Trophoblast cell (in vitro differentiated cells and primary cell): ENCODE measurements at regions not wholly inside any gene's neighbourhood (a gene's known extent, or its start where the extent isn't known, plus 50 kb on each side); places are given as distances from the start of the nearest gene placed in this dataset.
"Not testable (repeated sequence)": the region's sequence is repeated elsewhere in the genome, so short reads cannot be mapped to it uniquely, and the experiment has no call there.

ENCODE experiments used
- DNase-seq, 2 donors: peaks; one replicate each; pipeline ENCODE4 v3.0.0-alpha.2; 2016
- H2AFZ ChIP-seq: 2 replicates; pipeline ENCODE4 v1.6.1; 2013; ENCODE audit warnings: low read length, moderate library complexity, mild to moderate bottlenecking; ENCODE audit not compliant: insufficient read depth, poor library complexity
- H2AK5ac ChIP-seq: 2 replicates; pipeline ENCODE4 v1.6.1; 2013; ENCODE audit warnings: mild to moderate bottlenecking, low read length
- H2BK120ac ChIP-seq: 2 replicates; pipeline ENCODE4 v1.6.1; 2013; ENCODE audit warnings: low read length, mild to moderate bottlenecking, moderate library complexity; ENCODE audit not compliant: insufficient read depth, poor library complexity
- H2BK12ac ChIP-seq: 2 replicates; pipeline ENCODE4 v1.6.1; 2013; ENCODE audit warnings: mild to moderate bottlenecking, low read length, moderate library complexity
- H2BK5ac ChIP-seq: 2 replicates; pipeline ENCODE4 v1.6.1; 2013; ENCODE audit warnings: low read length, low read depth, moderate library complexity, mild to moderate bottlenecking; ENCODE audit not compliant: poor library complexity
- H3K14ac ChIP-seq: 2 replicates; pipeline ENCODE4 v1.6.1; 2013; ENCODE audit warnings: mild to moderate bottlenecking, low read length
- H3K18ac ChIP-seq: 2 replicates; pipeline ENCODE4 v1.6.1; 2013; ENCODE audit warnings: mild to moderate bottlenecking, low read length
- H3K23ac ChIP-seq: 2 replicates; pipeline ENCODE4 v1.6.1; 2013; ENCODE audit warnings: low read length
- H3K27ac ChIP-seq: 2 replicates; pipeline ENCODE4 v1.5.1; 2013; ENCODE audit warnings: low read depth, mild to moderate bottlenecking, inconsistent platforms, low read length, moderate library complexity
- H3K27me3 ChIP-seq: 2 replicates; pipeline ENCODE4 v1.6.1; 2013; ENCODE audit warnings: inconsistent platforms, mild to moderate bottlenecking, low read length, moderate library complexity; ENCODE audit not compliant: insufficient read depth
- H3K36me3 ChIP-seq, 2 experiments: 1 replicate in 1 of 2; 2 replicates in 1 of 2; pipeline ENCODE4 v1.6.1; 2013; ENCODE audit warnings: low read length in 2 of 2, mild to moderate bottlenecking in 2 of 2, moderate library complexity in 1 of 2; ENCODE audit not compliant: insufficient read depth in 2 of 2, control insufficient read depth in 1 of 2
- H3K4ac ChIP-seq: 2 replicates; pipeline ENCODE4 v1.6.1; 2013; ENCODE audit warnings: low read depth, mild to moderate bottlenecking, low read length, moderate library complexity
- H3K4me1 ChIP-seq, 2 experiments: 1 replicate in 1 of 2; 2 replicates in 1 of 2; pipeline ENCODE4 v1.6.1; 2013; ENCODE audit warnings: low read length in 2 of 2, mild to moderate bottlenecking in 2 of 2, moderate library complexity in 1 of 2; ENCODE audit not compliant: insufficient read depth in 2 of 2, control insufficient read depth in 1 of 2
- H3K4me2 ChIP-seq: 2 replicates; pipeline ENCODE4 v1.6.1; 2013; ENCODE audit warnings: inconsistent platforms, mild to moderate bottlenecking, low read length, moderate library complexity
- H3K4me3 ChIP-seq: 2 replicates; pipeline ENCODE4 v1.5.1; 2013; ENCODE audit warnings: mild to moderate bottlenecking, low read depth, low read length, inconsistent platforms
- H3K79me1 ChIP-seq: one replicate; pipeline ENCODE4 v1.6.1; 2013; ENCODE audit warnings: low read length
- H3K79me2 ChIP-seq: 2 replicates; pipeline ENCODE4 v1.6.1; 2013; ENCODE audit warnings: low read length, mild to moderate bottlenecking; ENCODE audit not compliant: control insufficient read depth, insufficient read depth, poor library complexity
- H3K9ac ChIP-seq: 2 replicates; pipeline ENCODE4 v1.6.1; 2013; ENCODE audit warnings: mild to moderate bottlenecking, low read length
- H3K9me3 ChIP-seq: 2 replicates; pipeline ENCODE4 v1.6.1; 2013; ENCODE audit warnings: low read depth, mild to moderate bottlenecking, control low read depth, inconsistent platforms, low read length; ENCODE audit not compliant: insufficient read depth
- H4K12ac ChIP-seq: 2 replicates; pipeline ENCODE4 v1.6.1; 2013; ENCODE audit warnings: low read depth, mild to moderate bottlenecking, low read length, moderate library complexity
- H4K8ac ChIP-seq: 2 replicates; pipeline ENCODE4 v1.6.1; 2013; ENCODE audit warnings: low read depth, mild to moderate bottlenecking, low read length, moderate library complexity
- H4K91ac ChIP-seq: one replicate; pipeline ENCODE4 v1.6.1; 2013; ENCODE audit warnings: low read depth, mild to moderate bottlenecking, low read length, moderate library complexity
- WGBS: extraction: QIAGEN DNeasy Blood & Tissue Kit; methylation state at CpG from one replicate; pipeline ENCODE4 v1.1.7; 2013; ENCODE audit warnings: missing lambda C conversion rate; ENCODE audit not compliant: insufficient read length, insufficient coverage; ENCODE audit errors: extremely low coverage; 5-methylcytosine and 5-hydroxymethylcytosine counted together

GRCh38 chr13:87334176-87334575, 337.0 kb upstream of the SLITRK5 start:
- Histone ChIP-seq H3K14ac (no peak overlapping the region), H2BK5ac (no peak overlapping the region), H3K4me3 (no peak overlapping the region), H3K27ac (no peak overlapping the region), H2BK12ac (no peak overlapping the region), H2BK120ac (no peak overlapping the region), H3K36me3 (no peaks in the 10 kb centered on the region), H3K4me2 (no peak overlapping the region), H3K9me3 (no peaks in the 10 kb centered on the region), H2AK5ac (no peak overlapping the region), H4K91ac (no peak overlapping the region), H4K12ac (no peak overlapping the region), H3K4ac (no peak overlapping the region), H3K27me3 (no peaks in the 10 kb centered on the region), H3K4me1 (no peaks in the 10 kb centered on the region), H4K8ac (no peak overlapping the region), H2AFZ (no peak overlapping the region), H3K79me2 (no peaks in the 10 kb centered on the region), H3K9ac (no peak overlapping the region), H3K23ac (no peak overlapping the region), H3K18ac (no peak overlapping the region), H3K79me1 (no peaks in the 10 kb centered on the region)
- no peak for DNase-seq
- no CpG with 5 or more reads among the region's 8 CpGs for WGBS

GRCh38 chr13:87336346-87336889, 334.8 kb upstream of the SLITRK5 start:
- H3K18ac ChIP-seq, H3K4me2 ChIP-seq, H3K9me3 ChIP-seq, H4K8ac ChIP-seq, H3K4me1 ChIP-seq, H3K27me3 ChIP-seq, H2BK120ac ChIP-seq, H3K4me3 ChIP-seq, H3K27ac ChIP-seq, H3K79me1 ChIP-seq, H3K9ac ChIP-seq, H4K91ac ChIP-seq, H2AK5ac ChIP-seq, H4K12ac ChIP-seq, DNase-seq, H3K14ac ChIP-seq, H3K79me2 ChIP-seq, H3K36me3 ChIP-seq, H2BK12ac ChIP-seq, H3K4ac ChIP-seq, H2AFZ ChIP-seq, H3K23ac ChIP-seq, H2BK5ac ChIP-seq: not testable (repeated sequence)
- WGBS, result no CpG with 5 or more reads among the region's 8 CpGs

- no peaks in the 10 kb centered on the region for H3K79me2 ChIP-seq
- no peak overlapping the region for H2BK5ac ChIP-seq
- no peak overlapping the region for H3K27ac ChIP-seq
- no peak overlapping the region for H2AK5ac ChIP-seq
- no peak overlapping the region for H3K14ac ChIP-seq
- H3K4me1 ChIP-seq, result no peaks in the 10 kb centered on the region
- DNase-seq, result no peak
- H2BK120ac ChIP-seq, result no peak overlapping the region
- no peaks in the 10 kb centered on the region for H3K27me3 ChIP-seq
- no peak overlapping the region for H2AFZ ChIP-seq
- peak overlapping the region; percentile 54 for H4K12ac ChIP-seq
- no peak overlapping the region for H3K18ac ChIP-seq
- no peaks in the 10 kb centered on the region for H3K79me1 ChIP-seq
- no peak overlapping the region for H4K8ac ChIP-seq
- no peaks in the 10 kb centered on the region for H3K9me3 ChIP-seq
- no peak overlapping the region for H2BK12ac ChIP-seq
- no peak overlapping the region for H3K4me3 ChIP-seq
- H3K4me2 ChIP-seq, result no peak overlapping the region
- H3K4ac ChIP-seq, result no peak overlapping the region
- H4K91ac ChIP-seq, result peak overlapping the region; percentile 24
- H3K23ac ChIP-seq, result no peak overlapping the region
- H3K36me3 ChIP-seq, result no peaks in the 10 kb centered on the region
- no CpG with 5 or more reads among the region's 2 CpGs for WGBS
- no peak overlapping the region for H3K9ac ChIP-seq
These were observed 327.0 kb upstream of the SLITRK5 start for GRCh38 chr13:87344176-87344575.

- no peak overlapping the region for H2BK120ac ChIP-seq
- no peak overlapping the region for H3K4me3 ChIP-seq
- no peak overlapping the region for H3K14ac ChIP-seq
- H2BK12ac ChIP-seq, result no peak overlapping the region
- no peak overlapping the region for H3K23ac ChIP-seq
- H3K4me2 ChIP-seq, result no peak overlapping the region
- no peak overlapping the region for H3K18ac ChIP-seq
- H3K9me3 ChIP-seq, result peaks cover 3% of the 10 kb centered on the region
- H3K27ac ChIP-seq, result no peak overlapping the region
- peaks cover 0 to 3% of the 10 kb centered on the region in 2 experiments for H3K36me3 ChIP-seq
- no peak for DNase-seq
- no peaks in the 10 kb centered on the region for H3K79me1 ChIP-seq
- H3K27me3 ChIP-seq, result no peaks in the 10 kb centered on the region
- H4K8ac ChIP-seq, result no peak overlapping the region
- H4K91ac ChIP-seq, result no peak overlapping the region
- H3K9ac ChIP-seq, result no peak overlapping the region
- no peak overlapping the region for H4K12ac ChIP-seq
- H3K4ac ChIP-seq, result no peak overlapping the region
- no peak overlapping the region for H2AK5ac ChIP-seq
- no peaks in the 10 kb centered on the region for H3K4me1 ChIP-seq
- no peak overlapping the region for H2AFZ ChIP-seq
- H2BK5ac ChIP-seq, result no peak overlapping the region
- H3K79me2 ChIP-seq, result no peaks in the 10 kb centered on the region
- no CpG with 5 or more reads among the region's 6 CpGs for WGBS
These were observed 315.7 kb upstream of the SLITRK5 start for GRCh38 chr13:87355451-87355850.
